IMR-90 (cell line): ENCODE measurements at regions not wholly inside any gene's neighbourhood (a gene's known extent, or its start where the extent isn't known, plus 50 kb on each side); places are given as distances from the start of the nearest gene placed in this dataset.

Source experiments
- ATAC-seq: fragments of 200-7000 bp; cut with Tn5 transposase; 2 replicates; pipeline ENCODE4 v1.9.1; 2020; ENCODE audit warnings: low read depth, mild to moderate bottlenecking, moderate library complexity
- BruUV-seq: library from RNA; stranded (reverse); fragments of 400-500 nt; replicated peaks from 2 replicates; lab custom pipeline; 2021; lab: Mats Ljungman, UMichigan
- CTCF ChIA-PET: fragments of 300-600 bp; formaldehyde crosslinking; extraction: SDS; loops from one replicate; lab custom pipeline; 2021; ENCODE audit warnings: antibody characterized with exemption; lab: Yijun Ruan, JAX
- POLR2A ChIA-PET: fragments of 300-600 bp; sonication (Branson Sonifier 250); formaldehyde crosslinking; loops from one replicate; lab custom pipeline; 2022; ENCODE audit warnings: antibody characterized with exemption; ENCODE audit not compliant: unreplicated experiment; lab: Charles Lee
- DNase-seq: peaks from one replicate; pipeline ENCODE4 v3.0.0; 2013
- H2AFZ ChIP-seq: replicated peaks from 2 replicates; pipeline ENCODE3; 2013; ENCODE audit warnings: low read length, mild to moderate bottlenecking; ENCODE audit not compliant: poor library complexity
- H2AK5ac ChIP-seq: 2 replicates; pipeline ENCODE4 v1.6.1; 2013; ENCODE audit warnings: low read depth, low read length, inconsistent platforms
- H2AK9ac ChIP-seq: replicated peaks from 2 replicates; pipeline ENCODE3; 2013; ENCODE audit warnings: mild to moderate bottlenecking, low read depth, low read length, moderate library complexity; ENCODE audit not compliant: poor library complexity
- H2BK120ac ChIP-seq: 2 replicates; pipeline ENCODE4 v1.6.1; 2013; ENCODE audit warnings: low read depth, low read length, inconsistent platforms
- H2BK15ac ChIP-seq: 3 replicates; pipeline ENCODE4 v1.6.1; 2013; ENCODE audit warnings: low read depth, low read length, inconsistent platforms
- H2BK20ac ChIP-seq: 2 replicates; pipeline ENCODE4 v1.6.1; 2013; ENCODE audit warnings: low read depth, mild to moderate bottlenecking, inconsistent platforms, low read length, moderate library complexity
- H2BK5ac ChIP-seq: 2 replicates; pipeline ENCODE4 v1.6.1; 2013; ENCODE audit warnings: mild to moderate bottlenecking, low read depth, low read length, inconsistent platforms; ENCODE audit not compliant: poor library complexity, severe bottlenecking
- H3K14ac ChIP-seq: replicated peaks from 2 replicates; pipeline ENCODE4 v1.6.1; 2013; ENCODE audit warnings: low read depth, low read length, inconsistent platforms
- H3K18ac ChIP-seq: 2 replicates; pipeline ENCODE4 v1.6.1; 2013; ENCODE audit warnings: low read depth, low read length, control low read depth
- H3K23ac ChIP-seq: 2 replicates; pipeline ENCODE4 v1.6.1; 2013; ENCODE audit warnings: low read depth, low read length, inconsistent platforms
- H3K27ac ChIP-seq: 2 replicates; pipeline ENCODE4 v1.5.1; 2013; ENCODE audit warnings: mild to moderate bottlenecking, control low read depth, low read length; ENCODE audit not compliant: insufficient read depth
- H3K27me3 ChIP-seq: 2 replicates; pipeline ENCODE4 v1.6.1; 2013; ENCODE audit warnings: low read length; ENCODE audit not compliant: control insufficient read depth, insufficient read depth
- H3K36me3 ChIP-seq: 2 replicates; pipeline ENCODE4 v1.6.1; 2013; ENCODE audit warnings: low read length, mixed read lengths; ENCODE audit not compliant: control insufficient read depth, insufficient read depth
- H3K4ac ChIP-seq: 2 replicates; pipeline ENCODE4 v1.6.1; 2013; ENCODE audit warnings: low read depth, low read length, inconsistent platforms
- H3K4me1 ChIP-seq: 2 replicates; pipeline ENCODE4 v1.6.1; 2013; ENCODE audit warnings: low read length, mixed read lengths; ENCODE audit not compliant: control insufficient read depth, insufficient read depth
- H3K4me2 ChIP-seq: 2 replicates; pipeline ENCODE4 v1.6.1; 2013; ENCODE audit warnings: low read depth, mild to moderate bottlenecking, control low read depth, low read length, moderate library complexity
- H3K4me3 ChIP-seq: 2 replicates; pipeline ENCODE4 v1.5.1; 2013; ENCODE audit warnings: low read depth, mild to moderate bottlenecking, control low read depth, low read length, moderate library complexity; ENCODE audit not compliant: insufficient read depth
- H3K56ac ChIP-seq: 2 replicates; pipeline ENCODE4 v1.6.1; 2013; ENCODE audit warnings: low read length, inconsistent platforms; ENCODE audit not compliant: insufficient read depth; ENCODE audit errors: extremely low read depth
- H3K79me1 ChIP-seq, 2 experiments: 2 replicates each; pipeline ENCODE4 v1.6.1; 2013; ENCODE audit warnings: low read length in 2 of 2, inconsistent platforms in 1 of 2, low read depth in 1 of 2
- H3K9ac ChIP-seq: 2 replicates; pipeline ENCODE4 v1.6.1; 2013; ENCODE audit warnings: low read depth, low read length, control low read depth
- H3K9me1 ChIP-seq: 2 replicates; pipeline ENCODE4 v1.6.1; 2013; ENCODE audit warnings: low read length, inconsistent platforms; ENCODE audit not compliant: insufficient read depth
- H3K9me3 ChIP-seq: 2 replicates; pipeline ENCODE4 v1.6.1; 2013; ENCODE audit warnings: low read length; ENCODE audit not compliant: control insufficient read depth, insufficient read depth
- H4K20me1 ChIP-seq: 2 replicates; pipeline ENCODE4 v1.6.1; 2013; ENCODE audit warnings: low read length, inconsistent platforms; ENCODE audit not compliant: insufficient read depth
- H4K5ac ChIP-seq: 2 replicates; pipeline ENCODE4 v1.6.1; 2013; ENCODE audit warnings: mild to moderate bottlenecking, low read depth, low read length, control low read depth
- H4K8ac ChIP-seq, 2 experiments: 2 replicates each; pipeline ENCODE4 v1.6.1; 2013; ENCODE audit warnings: low read depth in 2 of 2, low read length in 2 of 2, control low read depth in 1 of 2, inconsistent platforms in 1 of 2
- H4K91ac ChIP-seq: 2 replicates; pipeline ENCODE4 v1.6.1; 2013; ENCODE audit warnings: low read depth, low read length, inconsistent platforms; ENCODE audit not compliant: insufficient read depth
- BHLHE40 ChIP-seq: fragments of 150-350 bp; IDR thresholded peaks from 2 replicates; pipeline ENCODE4 v1.6.1; 2016; ENCODE audit warnings: mild to moderate bottlenecking, low read depth, low read length
- CEBPB ChIP-seq: IDR thresholded peaks from 2 replicates; pipeline ENCODE4 v1.6.1; 2012; ENCODE audit warnings: low read depth, low read length, improper control_type of control experiment
- MAFK ChIP-seq: IDR thresholded peaks from 2 replicates; pipeline ENCODE4 v1.6.1; 2012; ENCODE audit warnings: low read depth, low read length, improper control_type of control experiment
- MAZ ChIP-seq: IDR thresholded peaks from 2 replicates; pipeline ENCODE4 v1.6.1; 2012; ENCODE audit warnings: low read depth, mild to moderate bottlenecking, low read length, improper control_type of control experiment, moderate library complexity, borderline replicate concordance
- MXI1 ChIP-seq: IDR thresholded peaks from 2 replicates; pipeline ENCODE4 v1.6.1; 2012; ENCODE audit warnings: low read depth, mild to moderate bottlenecking, low read length, moderate library complexity, borderline replicate concordance
- NFE2L2 ChIP-seq: fragments of 150-350 bp; IDR thresholded peaks from 2 replicates; pipeline ENCODE4 v1.6.1; 2016; ENCODE audit warnings: low read depth, mild to moderate bottlenecking, low read length
- POLR2A ChIP-seq: IDR thresholded peaks from 2 replicates; pipeline ENCODE4 v1.6.1; 2012; ENCODE audit warnings: mild to moderate bottlenecking, low read depth, low read length
- RCOR1 ChIP-seq: IDR thresholded peaks from 2 replicates; pipeline ENCODE4 v1.6.1; 2012; ENCODE audit warnings: mild to moderate bottlenecking, low read length, improper control_type of control experiment; ENCODE audit not compliant: insufficient replicate concordance
- RFX5 ChIP-seq: IDR thresholded peaks from 2 replicates; pipeline ENCODE4 v1.8.0; 2012; ENCODE audit warnings: low read depth, mild to moderate bottlenecking, low read length, moderate library complexity
- WGBS, 2 experiments: methylation state at CpG; one replicate each; pipeline versions ENCODE4 v1.1.5 to v1.1.7; 2013; ENCODE audit warnings: missing lambda C conversion rate in 2 of 2; ENCODE audit not compliant: insufficient read length in 1 of 2; ENCODE audit errors: extremely low coverage in 2 of 2; 5-methylcytosine and 5-hydroxymethylcytosine counted together
- dilution Hi-C: fragments of 300-500 bp; cut with HindIII; formaldehyde crosslinking; loops from one replicate; pipeline ENCODE4 v1.14.3; 2018; ENCODE audit warnings: low sequenced_read_pairs; ENCODE audit not compliant: unreplicated experiment
- in situ Hi-C: fragments of 300-500 bp; cut with MboI; formaldehyde crosslinking; loops from 3 replicates; pipeline ENCODE4 v1.14.3; 2019; ENCODE audit warnings: low sequenced_read_pairs, inconsistent platforms, mixed read lengths
- intact Hi-C: fragments of 100-400 bp; cut with micrococcal nuclease; formaldehyde crosslinking; loops from 2 replicates; pipeline ENCODE4 v1.10.0; 2022
- TF ChIP-seq, protein P1 (sequence below): fragments of 150-350 bp; IDR thresholded peaks from 2 replicates; pipeline ENCODE4 v1.6.1; 2017; ENCODE audit warnings: mild to moderate bottlenecking, antibody characterized with exemption, low read length, low read depth
- TF ChIP-seq, protein P2 (sequence below): conservative IDR thresholded peaks from 2 replicates; pipeline ENCODE4 v1.5.1; 2012; ENCODE audit warnings: mild to moderate bottlenecking, low read depth, low read length, improper control_type of control experiment
- TF ChIP-seq, protein P3 (sequence below): fragments of 150-350 bp; IDR thresholded peaks from 2 replicates; pipeline ENCODE4 v1.6.1; 2016; ENCODE audit warnings: low read depth, mild to moderate bottlenecking, low read length, moderate library complexity, borderline replicate concordance

DNA sequence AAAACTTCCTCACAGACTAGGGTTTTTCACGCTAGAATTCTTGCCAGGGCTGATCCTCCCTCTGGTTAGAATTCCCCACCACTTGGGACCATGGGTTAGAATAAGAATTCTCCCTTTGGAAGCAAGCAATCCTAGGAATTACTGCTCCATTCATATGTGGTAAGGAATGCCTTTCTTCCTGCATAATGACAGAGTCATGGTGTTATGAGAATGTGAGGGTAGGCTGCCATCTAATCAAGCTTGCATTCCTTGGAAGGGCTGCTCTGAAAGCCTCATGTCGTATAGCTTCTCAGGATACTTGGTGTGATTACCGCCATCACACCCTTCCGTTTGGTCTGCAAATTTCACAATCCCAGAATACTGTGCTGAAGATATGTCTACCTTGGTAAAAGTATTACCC, 1282.4 kb upstream of the PIK3C3 start:
- H3K23ac ChIP-seq: no peak overlapping the region
- no peaks in the 10 kb centered on the region; the same call in 1 of the 2 replicates for H3K9me1 ChIP-seq
- H3K4me2 ChIP-seq: no peak overlapping the region
- H3K14ac ChIP-seq: no peak overlapping the region
- no peak overlapping the region for H2BK120ac ChIP-seq
- no peak overlapping the region for H3K56ac ChIP-seq
- no peaks in the 10 kb centered on the region for H4K20me1 ChIP-seq
- H3K27me3 ChIP-seq: no peaks in the 10 kb centered on the region
- no peak overlapping the region for H3K4ac ChIP-seq
- H3K79me1 ChIP-seq: no peaks in the 10 kb centered on the region
- WGBS, 2 experiments: no CpG with 5 or more reads among the region's 4 CpGs
- intact Hi-C loops (no loop called here), dilution Hi-C loops (no loop called here), in situ Hi-C loops (no loop called here)
- H3K9ac ChIP-seq: no peak overlapping the region
- no peak overlapping the region for H2BK5ac ChIP-seq
- no peak for ATAC-seq
- H3K4me3 ChIP-seq: no peak overlapping the region
- no peak for TF ChIP-seq MAFK
- no peak for TF ChIP-seq CEBPB
- TF ChIP-seq RCOR1: no peak
- TF ChIP-seq, protein P1, sequence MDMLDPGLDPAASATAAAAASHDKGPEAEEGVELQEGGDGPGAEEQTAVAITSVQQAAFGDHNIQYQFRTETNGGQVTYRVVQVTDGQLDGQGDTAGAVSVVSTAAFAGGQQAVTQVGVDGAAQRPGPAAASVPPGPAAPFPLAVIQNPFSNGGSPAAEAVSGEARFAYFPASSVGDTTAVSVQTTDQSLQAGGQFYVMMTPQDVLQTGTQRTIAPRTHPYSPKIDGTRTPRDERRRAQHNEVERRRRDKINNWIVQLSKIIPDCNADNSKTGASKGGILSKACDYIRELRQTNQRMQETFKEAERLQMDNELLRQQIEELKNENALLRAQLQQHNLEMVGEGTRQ: no peak
- no peak for TF ChIP-seq MAZ
- TF ChIP-seq, protein P2, sequence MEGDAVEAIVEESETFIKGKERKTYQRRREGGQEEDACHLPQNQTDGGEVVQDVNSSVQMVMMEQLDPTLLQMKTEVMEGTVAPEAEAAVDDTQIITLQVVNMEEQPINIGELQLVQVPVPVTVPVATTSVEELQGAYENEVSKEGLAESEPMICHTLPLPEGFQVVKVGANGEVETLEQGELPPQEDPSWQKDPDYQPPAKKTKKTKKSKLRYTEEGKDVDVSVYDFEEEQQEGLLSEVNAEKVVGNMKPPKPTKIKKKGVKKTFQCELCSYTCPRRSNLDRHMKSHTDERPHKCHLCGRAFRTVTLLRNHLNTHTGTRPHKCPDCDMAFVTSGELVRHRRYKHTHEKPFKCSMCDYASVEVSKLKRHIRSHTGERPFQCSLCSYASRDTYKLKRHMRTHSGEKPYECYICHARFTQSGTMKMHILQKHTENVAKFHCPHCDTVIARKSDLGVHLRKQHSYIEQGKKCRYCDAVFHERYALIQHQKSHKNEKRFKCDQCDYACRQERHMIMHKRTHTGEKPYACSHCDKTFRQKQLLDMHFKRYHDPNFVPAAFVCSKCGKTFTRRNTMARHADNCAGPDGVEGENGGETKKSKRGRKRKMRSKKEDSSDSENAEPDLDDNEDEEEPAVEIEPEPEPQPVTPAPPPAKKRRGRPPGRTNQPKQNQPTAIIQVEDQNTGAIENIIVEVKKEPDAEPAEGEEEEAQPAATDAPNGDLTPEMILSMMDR: no peak
- TF ChIP-seq MXI1: no peak
- no peak for TF ChIP-seq NFE2L2
- no peak for TF ChIP-seq BHLHE40
- TF ChIP-seq, protein P3, sequence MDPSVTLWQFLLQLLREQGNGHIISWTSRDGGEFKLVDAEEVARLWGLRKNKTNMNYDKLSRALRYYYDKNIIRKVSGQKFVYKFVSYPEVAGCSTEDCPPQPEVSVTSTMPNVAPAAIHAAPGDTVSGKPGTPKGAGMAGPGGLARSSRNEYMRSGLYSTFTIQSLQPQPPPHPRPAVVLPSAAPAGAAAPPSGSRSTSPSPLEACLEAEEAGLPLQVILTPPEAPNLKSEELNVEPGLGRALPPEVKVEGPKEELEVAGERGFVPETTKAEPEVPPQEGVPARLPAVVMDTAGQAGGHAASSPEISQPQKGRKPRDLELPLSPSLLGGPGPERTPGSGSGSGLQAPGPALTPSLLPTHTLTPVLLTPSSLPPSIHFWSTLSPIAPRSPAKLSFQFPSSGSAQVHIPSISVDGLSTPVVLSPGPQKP: no peak
- no peak for TF ChIP-seq POLR2A
- TF ChIP-seq RFX5: no peak
- H2AFZ ChIP-seq: no peak overlapping the region
- no peaks in the 10 kb centered on the region for H3K9me3 ChIP-seq
- H4K91ac ChIP-seq: no peak overlapping the region
- no peak overlapping the region for H2BK15ac ChIP-seq
- H3K18ac ChIP-seq: no peak overlapping the region
- POLR2A ChIA-PET: no interaction called here
- no peak for DNase-seq
- CTCF ChIA-PET: no interaction called here
- H2AK9ac ChIP-seq: no peak overlapping the region
- no peaks in the 10 kb centered on the region for H3K36me3 ChIP-seq
- no peak overlapping the region for H2AK5ac ChIP-seq
- no peak overlapping the region for H4K5ac ChIP-seq
- no peak overlapping the region for H3K27ac ChIP-seq
- H2BK20ac ChIP-seq: no peak overlapping the region
- no peak overlapping the region for H4K8ac ChIP-seq
- BruUV-seq: no TSS peak
- no peaks in the 10 kb centered on the region for H3K4me1 ChIP-seq
